ENCODE measurements at regions not wholly inside any gene's neighbourhood (a gene's known extent, or its start where the extent isn't known, plus 50 kb on each side); places are given as distances from the start of the nearest gene placed in this dataset.
"Not testable (repeated sequence)": the region's sequence is repeated elsewhere in the genome, so short reads cannot be mapped to it uniquely, and the experiment has no call there.

DNA sequence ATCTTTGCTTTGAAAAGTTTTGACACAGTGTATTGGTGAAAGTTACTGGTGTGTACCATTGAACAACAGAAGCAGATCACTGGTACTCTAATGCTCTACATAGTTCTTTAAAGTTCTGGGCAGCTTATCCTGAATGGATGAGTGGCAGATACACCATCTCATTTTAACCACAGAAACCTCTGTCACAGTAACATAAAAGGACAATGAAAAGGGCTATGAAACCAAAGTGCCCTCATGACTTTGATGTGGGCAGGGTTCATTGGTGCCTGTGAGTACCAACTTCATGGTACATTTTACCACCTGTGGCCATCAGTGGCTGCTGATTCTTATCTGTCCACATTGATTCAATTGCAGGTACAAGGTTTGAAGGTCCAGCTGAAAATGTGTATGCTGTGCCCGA, 285.7 kb upstream of the PREP start:
- no peak for DNase-seq

DNA sequence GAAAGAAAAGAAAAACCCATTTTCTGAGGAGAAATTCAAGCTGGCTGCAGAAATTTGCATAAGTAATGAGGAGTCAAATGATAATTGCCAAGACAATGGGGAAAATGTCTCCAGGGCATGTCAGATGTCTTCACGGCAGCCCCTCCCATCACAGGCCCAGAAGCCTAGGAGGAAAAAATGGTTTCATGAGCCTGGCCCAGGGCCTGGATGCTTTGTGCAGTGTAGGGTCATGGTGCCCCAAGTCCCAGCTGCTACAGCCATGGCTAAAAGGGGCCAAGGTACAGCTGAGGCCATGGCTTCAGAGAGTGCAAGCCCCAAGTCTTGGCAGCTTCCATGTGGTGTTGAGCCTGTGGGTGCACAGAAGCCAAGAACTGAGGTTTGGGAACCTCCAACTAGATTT, 283.9 kb upstream of the PREP start:
- not testable (repeated sequence) for DNase-seq

DNA sequence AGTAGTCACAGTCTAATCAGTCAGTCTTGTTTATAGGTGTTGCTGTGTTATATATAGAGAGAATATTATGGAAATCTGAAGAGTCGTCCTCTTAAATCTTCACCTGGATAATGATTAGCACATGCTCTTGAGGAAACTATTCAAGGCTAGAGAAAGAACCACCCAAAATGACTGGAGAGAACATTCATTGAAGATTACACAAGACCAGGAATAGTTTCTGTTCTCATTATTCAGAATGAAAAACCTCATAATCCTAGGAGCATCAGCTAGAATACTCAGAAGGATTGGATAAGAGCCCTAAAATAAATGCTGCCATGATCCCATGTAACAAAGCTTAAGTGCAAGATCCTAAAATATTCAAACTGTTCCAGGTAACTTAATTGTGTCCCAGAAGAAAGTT, 278.2 kb upstream of the PREP start:
- no peak for DNase-seq

DNA sequence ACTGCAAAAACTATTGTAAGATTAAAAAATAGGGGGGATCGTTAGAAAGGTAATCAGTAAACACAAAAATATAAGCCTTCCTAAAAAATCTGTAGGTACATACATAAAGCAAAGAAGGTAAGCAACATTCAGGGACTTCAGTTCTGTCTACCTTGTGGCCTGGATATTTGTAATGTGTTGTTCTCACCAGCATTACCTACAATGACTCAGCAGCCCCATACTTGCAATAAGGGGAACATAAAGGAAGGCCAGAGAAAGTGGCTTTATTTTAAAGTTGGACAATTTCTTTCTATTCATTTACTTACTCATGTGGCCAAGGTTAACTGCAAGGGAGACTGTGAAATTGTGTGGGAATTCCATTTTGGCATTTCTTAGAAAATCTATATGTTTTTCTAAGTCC, 277.2 kb upstream of the PREP start:
- no peak for DNase-seq

DNA sequence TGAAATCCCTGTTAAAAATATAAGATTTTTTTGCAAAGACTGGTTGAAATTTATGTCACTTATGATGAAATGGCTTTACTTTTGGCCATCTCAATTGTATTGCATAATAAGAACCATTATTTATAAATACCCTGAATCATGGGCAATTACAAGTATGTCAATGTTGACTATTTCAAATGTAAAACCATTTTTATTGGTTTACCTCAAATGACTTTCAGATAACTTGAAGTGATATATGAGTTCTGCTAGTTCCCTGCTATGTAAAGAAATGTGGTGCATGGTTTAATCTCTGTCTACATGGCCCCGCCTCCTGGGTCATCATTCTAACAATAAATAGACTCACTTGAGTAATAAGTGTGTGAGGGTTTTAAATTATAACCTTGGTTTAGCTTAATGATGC, 275.6 kb upstream of the PREP start:
- no peak for DNase-seq

DNA sequence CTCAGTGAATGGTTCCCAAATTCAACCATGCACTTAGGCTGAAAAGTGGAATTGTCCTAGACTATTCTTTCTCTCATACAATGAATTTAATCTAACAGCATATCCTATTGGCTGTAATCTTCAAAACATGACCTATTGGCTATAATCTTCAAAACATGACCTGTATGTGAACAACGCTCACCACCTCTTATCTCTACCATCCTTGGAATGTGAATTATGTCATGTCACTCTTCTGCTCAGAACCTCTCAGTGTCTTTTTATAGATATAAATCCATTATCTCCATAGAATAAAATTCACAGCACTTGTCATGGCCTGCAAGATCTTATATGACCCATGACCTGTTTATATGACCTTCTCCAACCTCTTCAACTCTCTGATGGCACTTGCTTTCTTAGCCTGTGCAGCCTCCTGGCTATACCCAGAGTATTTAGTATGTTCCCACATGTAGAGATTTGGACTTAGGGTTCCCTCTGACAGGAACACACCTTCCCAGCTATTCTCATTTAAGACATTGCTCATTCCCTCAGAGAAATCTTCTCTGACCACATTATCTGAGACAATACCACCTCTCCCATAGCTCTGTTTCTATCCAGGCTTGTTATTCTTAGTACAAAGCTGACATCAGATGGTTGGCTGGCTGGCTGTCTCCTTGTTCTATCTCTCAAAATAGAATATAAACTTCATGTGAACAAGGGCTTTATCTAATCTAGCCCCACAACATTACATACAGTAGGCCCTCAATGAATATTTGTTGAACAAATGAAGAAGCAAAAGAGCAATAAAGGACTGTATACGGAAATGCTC, 275.0 kb upstream of the PREP start:
- DNase-seq, result no peak

DNA sequence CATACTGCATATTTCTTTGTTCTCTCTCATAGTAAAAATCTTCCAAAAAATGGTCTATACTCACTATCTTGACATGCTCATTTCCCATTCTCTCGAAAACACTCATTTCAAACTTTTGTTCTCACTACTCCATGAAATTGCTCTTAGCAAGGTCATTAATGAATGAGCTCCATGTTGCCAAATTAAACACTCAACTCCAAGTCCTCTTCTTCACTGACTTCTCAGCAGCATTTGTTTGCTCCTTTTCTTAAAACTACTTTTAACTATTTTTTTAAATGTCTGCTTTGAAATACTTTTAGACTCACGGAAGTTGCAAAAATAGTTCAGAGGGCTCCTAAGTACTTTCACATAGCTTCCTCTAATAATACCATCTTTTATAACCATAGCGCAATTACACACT, 274.0 kb upstream of the PREP start:
- DNase-seq, result no peak

DNA sequence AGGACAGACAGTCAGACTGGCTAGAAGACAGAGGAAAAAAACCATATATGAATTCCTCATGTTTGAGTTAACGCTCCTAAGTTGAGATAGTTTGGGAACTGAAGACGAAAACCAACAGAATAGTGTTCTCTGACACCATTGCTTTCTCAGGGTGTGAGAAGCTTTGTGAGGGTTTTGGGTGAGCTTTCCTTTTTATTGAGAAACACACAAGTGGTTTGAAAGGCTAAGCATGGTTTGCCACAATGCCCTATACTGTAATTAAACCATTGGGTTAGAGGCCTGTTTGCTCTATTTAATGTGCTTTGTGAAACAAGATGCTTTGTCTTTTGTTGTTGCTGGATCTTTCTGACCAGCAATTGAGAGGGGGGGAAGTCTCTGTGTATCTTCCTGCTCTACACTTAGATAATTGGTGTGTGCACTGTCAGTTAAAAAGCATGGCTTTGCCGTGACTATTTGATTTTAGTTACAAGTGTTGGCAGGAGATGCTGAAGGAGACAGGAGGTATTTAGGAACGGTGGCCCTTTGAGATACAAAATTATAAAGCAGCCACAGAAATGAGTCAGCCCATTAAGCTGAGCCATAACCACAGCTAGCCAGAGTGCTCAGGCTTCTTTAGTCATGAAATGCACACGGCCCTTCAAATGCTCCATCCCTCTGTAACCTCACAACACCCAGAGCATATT, 273.0 kb upstream of the PREP start:
- no peak for DNase-seq

DNA sequence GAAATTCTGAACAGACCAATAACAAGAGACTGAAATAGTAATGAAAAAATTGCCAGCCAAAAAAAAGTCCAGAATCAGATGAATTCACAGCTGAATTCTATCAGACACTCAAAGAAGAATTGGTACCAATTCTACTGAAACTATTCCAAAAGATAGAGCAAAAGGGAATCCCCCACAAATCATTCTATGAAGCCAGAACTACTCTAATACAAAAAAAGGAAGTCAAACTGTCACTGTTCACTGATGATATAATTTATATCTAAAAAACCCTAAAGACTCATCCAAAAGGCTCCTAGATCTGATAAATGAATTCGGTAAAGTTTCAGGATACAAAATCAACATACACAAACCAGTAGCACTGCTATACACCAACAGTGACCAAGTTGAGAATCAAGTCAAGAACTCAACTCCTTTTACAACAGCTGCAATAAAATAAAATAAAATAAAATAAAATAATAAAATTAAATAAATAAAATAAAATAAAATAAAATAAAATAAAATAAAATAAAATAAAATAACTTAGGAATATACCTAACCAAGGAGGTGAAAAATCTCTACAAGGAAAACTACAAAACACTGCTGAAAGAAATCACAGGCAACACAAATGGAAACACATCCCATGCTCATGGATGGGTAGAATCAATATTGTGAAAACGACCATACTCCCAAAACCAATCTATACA, 270.1 kb upstream of the PREP start:
- DNase-seq, result not testable (repeated sequence)

DNA sequence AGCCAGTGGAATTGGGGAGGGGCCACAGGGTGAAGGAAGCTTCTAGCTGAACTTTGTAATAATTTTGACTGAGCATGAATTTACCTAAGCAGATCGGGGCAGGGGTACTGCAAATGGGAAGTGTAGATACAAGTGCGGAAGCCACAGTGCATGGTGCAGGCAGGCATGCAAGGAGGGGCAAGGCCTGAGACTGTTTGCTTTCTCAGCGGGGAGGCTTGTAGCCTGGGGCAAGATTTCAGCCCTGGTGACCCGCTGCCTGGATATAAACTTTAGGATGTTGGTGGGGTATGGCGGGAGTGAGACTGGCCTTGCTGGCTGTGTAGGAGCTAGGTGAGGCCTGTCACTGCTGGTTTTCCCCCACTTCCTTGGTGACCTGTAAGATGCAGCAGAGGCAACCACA, 266.4 kb upstream of the PREP start:
- no peak for DNase-seq

DNA sequence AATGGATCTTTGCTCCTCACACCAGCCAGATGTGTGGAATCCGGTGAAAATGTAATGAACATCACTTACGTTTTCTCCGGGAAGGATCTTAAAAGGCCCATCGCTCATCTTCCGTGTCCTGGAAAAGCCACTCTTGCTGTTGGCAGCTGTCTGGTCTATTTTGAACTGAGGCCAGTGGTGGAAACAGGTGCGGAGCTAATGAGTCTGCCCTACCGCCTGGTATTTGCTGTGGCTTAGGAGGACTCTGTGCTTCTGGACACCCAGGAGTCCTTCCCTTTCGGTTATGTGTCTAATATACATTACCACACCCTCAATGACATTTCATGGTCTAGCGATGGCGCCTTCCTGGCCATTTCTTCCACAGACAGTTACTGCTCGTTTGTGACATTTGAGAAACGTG, 264.2 kb upstream of the PREP start:
- DNase-seq, result no peak

DNA sequence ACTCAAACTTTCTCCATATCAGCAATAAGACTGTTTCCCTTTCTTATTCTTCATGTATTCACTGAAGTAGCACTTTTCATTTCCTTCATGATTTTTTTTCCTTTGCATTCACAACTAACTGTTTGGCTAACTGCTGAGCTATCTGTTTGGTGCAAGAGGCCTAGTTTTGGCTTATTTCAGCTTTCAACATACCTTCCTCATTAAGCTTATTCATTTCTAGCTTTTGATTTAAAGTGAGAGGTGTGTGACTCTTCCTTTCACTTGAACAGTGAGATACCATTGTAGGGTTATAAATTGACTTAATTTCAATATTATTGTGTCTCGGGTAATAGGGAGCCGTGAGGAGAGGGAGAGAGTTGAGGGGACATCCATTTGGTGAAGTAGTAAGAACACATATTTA, 262.0 kb upstream of the PREP start:
- DNase-seq, result no peak

DNA sequence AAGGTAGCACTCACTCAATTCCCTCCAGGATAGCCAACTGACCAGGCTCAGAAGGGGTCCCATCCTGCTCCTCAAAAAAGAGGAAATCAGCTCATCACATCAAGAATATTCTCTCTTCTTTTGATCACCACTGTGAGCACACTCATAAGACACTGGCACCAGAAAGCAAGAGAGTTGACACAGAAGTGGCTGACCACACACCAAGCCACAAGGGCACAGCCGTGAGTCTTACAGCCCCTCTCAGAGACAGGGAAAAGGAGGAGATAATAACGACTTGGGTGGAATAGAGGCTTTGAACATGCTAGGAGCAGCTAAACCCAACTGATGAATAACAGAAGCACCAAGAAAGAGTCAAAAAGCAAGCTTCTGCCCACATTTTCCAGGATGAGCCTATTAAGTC, 249.1 kb upstream of the PREP start:
- no peak for DNase-seq

DNA sequence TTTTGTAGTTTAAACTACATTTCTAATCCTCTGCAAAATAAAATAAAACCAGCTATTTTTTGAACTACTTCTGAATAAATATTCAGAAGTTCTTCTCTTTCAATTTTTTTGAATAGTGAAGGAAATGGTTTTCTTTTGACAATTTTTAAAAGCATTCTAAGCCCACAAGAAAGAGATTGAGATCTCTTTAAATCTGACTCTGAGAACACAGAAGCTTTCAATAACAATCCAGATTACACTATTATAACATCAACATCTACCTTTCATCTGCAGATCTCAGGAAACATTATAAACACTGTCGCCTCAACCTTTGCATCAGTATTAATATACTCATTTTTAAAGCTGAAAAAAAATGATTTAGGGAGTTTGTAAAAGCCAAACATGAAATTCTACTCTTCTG, 247.5 kb upstream of the PREP start:
- DNase-seq, result no peak

DNA sequence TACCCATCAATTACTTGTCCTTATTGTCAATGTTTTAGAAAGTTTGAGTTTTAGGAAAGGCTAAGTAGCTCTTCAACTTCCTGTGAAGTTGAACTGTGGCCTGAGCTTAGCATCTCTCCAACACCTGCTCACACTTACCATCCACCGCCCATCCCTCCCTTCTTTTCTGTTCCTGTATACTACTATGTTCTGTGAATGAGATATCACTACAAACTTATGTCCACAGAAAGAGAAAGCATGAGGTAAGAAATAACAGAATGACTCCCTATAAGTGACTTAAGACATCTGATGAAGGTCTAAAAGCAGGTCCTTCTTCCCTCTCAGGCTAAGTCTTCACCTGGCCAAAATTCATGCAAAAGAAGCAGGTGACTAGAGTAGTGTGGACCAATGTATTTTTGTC, 246.3 kb upstream of the PREP start:
- no peak for DNase-seq

DNA sequence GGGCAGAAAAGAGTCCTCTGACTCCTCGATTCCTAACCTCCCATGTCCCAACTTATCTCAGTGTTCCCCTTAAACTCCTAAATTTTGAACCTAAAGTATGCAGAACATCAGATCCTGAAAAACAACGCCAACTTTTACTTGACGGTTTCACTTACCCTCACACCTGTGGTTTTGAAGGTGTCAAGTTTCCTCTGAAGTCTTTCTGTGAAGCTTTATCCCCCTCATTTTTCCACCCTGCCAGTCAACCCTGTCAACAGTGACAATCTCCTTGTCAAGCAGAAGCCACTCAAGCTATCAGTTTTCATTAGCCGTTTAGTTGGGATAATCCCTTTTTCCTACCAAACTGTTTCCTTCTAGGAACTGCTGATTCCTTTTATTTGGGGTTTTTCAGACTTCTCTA, 245.4 kb upstream of the PREP start:
- no peak for DNase-seq

DNA sequence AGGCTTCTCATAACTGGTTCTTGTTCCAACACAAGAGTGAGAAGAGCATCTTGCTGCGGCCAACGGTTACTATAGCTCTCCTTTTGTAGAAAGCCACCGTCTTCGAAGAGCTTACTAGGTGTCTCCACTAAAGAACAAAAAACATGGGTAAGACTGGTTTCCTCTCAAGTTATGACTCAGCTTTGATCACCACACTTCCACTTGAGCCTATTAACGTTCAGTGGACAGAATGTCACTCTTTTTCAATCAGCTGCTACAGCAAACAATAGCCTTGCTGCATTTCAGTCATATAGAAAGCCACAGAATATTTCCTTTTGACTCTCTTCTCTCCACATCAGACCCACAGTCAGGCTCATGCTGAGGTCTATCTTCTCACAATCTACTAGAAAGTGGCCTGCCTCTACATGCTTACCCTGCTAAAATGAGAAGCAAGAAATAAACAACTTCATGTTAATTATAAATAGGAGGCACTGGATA, 243.5 kb upstream of the PREP start:
- DNase-seq, result no peak

DNA sequence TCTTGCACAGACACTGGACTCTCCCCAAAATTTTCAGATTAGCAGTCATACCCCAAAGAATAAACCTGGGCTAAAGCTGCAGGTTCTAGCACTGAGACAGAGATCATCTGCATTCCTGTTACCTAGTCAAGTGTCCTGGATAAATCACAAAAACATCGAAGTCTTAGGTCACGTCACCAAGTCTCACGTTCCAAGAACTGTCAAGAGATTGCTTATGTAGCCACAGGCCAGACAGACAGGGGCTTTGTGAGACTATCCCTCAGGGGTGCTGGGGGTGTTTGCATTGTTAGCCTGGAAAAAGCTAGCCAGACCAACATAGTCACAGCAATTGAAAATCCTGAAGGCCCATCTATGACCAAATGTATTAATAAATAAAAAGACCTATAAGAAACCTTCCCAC, 243.1 kb upstream of the PREP start:
- no peak for DNase-seq

DNA sequence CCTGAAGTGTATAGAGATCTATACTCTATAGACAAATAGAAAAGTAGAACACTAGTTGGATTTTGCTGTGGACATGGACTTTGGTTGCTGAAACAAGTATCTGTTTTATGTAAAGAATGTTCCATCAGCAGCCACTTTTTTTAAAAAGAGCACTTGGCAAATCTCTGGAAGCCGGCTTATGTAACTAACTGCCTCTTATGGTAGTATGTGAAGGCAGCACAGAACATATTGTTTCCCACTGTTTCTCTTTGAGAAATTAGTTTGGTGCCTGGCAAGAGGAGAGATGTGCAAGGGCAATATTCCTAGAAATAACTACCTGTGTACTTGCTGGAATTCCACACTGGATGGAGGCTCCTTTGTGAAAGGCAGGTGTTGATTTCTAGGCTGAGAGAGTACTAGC, 242.3 kb upstream of the PREP start:
- no peak for DNase-seq

DNA sequence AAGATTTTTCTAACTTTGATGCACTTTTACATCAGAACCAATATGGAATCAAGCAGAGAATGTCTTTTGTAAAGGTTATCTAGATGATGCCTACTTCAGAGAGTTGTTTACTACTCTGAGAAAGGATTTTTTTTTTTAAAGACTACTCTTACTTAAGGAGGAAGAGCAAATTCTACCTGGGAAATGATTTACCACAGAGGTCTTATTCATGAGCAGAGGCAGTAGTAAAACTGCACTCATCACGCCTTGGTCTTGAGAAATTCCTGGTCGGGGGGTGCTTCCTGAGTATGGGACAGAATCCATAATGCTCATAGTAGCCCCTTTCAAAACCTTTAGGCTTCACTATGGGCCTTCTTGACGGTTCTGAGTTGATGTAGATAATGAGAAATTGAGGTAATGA, 241.8 kb upstream of the PREP start:
- no peak for DNase-seq

DNA sequence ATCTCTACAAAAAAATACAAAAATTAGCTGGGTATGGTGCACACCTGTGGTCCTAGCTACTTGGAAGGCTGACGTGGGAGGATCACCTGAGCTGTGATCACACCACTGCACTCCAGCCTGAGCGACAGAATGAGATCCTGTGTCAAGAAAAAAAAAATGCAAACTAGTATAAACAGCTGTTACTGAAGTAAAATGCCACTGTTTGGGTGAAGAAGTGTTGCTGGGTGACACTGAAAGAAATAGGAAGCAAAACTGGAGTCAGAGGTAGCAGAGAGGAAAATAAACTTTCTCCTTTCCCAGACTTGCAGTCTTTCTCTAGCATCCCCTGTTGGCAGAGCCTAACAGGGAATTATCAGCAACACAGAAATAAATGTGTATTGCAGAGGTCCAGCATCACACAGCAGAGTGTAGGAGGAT, 241.2 kb upstream of the PREP start:
- DNase-seq, result no peak

DNA sequence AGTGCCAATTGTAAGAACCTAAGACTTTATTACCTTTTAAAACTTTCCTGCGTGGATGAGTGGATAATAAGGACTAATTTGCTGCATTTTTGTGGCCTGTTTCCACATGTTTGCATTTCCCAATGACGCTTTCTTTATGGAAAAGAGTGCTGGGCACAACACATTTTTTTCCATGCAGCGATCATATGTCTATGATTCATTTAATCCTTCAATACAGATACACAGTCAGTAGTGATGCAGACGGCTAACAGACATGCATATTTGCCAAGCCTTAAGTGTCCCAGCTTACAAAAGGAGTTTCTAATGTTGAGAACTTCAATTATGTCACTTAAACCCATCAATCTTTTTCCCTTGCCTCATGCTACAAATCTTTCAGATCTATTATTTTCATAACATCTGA, 239.8 kb upstream of the PREP start:
- no peak for DNase-seq

DNA sequence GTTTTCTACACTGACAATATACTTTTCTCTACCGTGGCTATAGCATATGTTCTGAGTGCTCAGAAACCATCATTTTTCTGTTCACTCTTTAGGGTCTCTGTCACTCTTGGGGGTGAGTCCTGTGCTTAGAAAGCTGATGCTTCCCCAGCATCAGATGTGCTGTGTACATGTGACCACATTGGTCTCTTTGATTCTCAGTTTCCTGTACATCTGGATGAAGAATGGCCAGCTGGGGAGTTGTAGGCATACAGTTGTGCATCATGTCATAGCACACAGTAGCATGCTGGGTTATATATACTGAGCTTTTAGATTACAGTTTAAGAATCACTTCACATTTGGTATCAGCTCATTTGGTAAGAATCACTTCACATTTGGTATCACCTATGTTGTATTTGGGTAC, 238.6 kb upstream of the PREP start:
- no peak for DNase-seq

DNA sequence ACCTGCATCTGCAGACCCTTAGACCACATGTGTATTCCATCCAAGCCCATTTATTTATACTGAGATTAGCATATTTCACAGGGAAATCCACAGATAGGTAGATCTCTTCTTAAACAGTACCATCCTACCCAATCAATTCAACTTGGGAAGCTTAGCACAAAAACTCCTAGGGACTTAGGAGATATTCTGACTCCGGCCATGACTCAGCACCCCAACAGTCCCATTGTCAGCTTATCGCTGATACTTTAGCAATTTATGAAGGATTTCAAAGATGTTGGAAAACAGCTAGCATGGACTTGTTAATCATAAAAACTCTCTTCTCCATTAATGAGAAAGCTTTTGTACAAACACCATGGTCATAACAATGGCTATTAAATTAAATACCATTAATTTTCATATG, 236.2 kb upstream of the PREP start:
- no peak for DNase-seq
